HPDE6-E6E7 (cell line): ENCODE measurements at regions not wholly inside any gene's neighbourhood (a gene's known extent, or its start where the extent isn't known, plus 50 kb on each side); places are given as distances from the start of the nearest gene placed in this dataset.

Experiments
- DNase-seq: peaks from one replicate; pipeline ENCODE4 v3.0.0; 2011; ENCODE audit warnings: missing footprints; ENCODE audit errors: extremely low spot score

DNA sequence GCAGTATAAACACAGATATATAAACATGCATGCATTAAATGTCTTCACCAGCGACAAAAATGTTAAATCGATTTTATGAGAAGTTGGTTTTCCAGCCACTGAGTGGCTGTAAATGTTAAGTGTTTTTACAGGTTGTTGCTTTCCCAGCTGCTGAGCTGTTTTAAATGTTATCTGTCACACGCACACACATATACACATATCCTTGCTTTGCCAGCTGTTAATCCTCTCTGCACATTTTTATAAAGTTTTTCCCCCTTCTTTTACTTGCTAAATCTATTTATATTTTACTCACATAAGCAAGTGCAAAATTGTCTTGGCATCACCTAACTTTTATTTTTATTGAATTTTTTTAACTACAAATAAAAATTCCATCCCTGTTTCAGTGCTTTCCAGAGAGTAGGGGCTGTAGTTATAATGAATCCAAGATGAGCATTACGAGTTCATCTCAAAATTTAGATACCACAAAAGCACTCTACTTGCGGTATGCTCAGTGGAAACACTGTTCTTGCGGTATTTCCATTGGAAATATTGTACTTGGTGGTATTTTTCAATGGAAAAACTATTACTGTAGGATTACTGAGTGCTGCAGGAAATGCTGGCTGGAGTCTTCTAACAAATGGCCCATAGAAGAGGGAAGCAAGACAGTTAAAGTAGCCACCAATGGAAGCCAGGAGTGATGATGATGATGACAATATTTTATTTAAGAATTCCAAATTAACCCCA is 124.9 kb upstream of the KCNJ16 start:
- no peak for DNase-seq

DNA sequence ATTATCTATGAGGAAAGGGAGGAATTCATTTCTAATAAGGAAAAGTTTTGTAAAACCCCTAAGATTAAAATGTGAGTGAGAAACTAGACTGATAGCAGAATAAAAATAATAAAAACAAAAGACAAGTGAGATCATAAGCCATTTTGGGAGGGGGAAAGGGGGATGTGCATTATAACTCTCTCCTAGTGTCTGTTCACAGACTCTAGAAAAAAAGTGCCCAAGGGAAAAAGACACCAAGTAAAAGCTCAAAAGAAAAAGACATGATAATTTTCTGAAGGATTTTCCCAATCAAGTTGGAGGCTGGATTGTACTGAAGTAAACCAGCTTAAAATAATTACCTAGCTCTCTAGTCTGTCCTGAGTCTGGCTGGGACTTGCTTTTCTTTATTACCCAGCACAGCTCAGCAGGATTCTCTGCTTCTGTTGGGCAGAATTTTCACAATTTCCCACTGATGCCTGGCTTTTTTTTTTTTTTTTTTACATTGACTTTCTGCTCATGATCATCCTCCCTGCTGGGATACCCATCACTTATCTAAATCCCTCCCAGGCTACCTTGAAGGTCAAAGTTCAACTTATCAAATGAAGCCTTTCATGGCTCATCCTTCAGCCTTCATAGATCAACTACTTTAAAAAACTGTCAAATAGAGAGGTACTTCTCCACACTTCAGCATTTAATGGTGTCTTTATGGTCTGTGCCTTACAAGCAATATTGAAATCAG is 124.2 kb upstream of the KCNJ16 start:
- DNase-seq = no peak

- no peak for DNase-seq
Observed at GRCh38 chr17:69954241-69954925, 120.6 kb upstream of the KCNJ16 start.

DNA sequence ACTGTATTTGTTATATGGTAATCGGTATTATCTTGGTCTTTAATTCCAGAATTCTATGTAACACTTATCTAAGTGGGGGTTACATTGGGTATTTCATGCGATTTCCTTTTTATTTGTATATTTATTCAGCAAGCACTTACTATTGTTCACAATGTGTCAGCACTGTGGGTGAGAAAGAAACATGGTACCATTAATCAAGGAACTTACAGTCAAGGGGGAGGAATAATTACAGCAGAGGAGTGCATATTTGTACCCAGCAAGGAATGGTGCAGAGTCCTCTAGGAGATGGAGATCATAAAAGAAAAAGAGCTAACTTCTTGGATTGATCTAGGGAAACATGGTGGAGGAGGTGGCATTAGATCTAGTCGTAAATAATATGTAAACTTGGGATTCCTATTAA is 117.0 kb upstream of the KCNJ16 start:
- no peak for DNase-seq

DNA sequence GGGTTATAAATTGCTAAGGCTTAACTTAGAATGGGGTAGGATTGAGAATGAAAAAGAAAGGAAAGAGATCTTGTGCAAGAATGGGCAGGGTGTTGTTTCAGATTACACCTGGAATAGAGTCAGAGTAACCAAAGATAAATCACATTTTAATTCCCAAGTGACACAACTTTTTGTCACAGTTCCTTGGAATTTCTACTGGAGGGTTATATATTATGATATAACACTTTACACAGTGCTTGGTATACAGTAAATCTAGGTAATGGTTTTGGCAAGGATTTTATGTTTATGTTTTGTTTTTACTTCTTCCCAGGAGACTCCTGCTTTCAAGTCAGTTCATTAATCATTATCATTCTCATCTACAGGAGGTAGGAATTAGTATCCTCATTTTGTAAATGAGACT is 115.7 kb upstream of the KCNJ16 start:
- no peak for DNase-seq

DNA sequence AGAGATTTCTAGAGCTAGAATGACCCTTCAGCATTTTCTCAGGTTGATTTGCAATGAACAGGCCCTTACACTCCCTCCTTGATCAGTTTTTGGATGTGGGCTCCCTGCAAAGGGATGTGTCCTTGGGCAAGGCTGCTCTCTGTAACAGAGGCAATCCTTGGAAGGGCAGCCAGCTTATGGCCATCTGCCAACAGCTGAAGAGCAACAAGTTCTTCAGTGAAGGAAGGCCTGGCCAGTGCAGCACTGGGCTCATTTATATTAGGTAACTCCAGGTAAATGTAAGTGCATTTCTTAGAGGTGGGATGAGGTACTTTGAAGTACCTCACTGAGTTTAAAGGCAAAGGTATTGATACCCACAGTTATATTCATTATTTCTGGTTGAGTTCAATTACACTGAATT is 114.3 kb upstream of the KCNJ16 start:
- no peak for DNase-seq

DNA sequence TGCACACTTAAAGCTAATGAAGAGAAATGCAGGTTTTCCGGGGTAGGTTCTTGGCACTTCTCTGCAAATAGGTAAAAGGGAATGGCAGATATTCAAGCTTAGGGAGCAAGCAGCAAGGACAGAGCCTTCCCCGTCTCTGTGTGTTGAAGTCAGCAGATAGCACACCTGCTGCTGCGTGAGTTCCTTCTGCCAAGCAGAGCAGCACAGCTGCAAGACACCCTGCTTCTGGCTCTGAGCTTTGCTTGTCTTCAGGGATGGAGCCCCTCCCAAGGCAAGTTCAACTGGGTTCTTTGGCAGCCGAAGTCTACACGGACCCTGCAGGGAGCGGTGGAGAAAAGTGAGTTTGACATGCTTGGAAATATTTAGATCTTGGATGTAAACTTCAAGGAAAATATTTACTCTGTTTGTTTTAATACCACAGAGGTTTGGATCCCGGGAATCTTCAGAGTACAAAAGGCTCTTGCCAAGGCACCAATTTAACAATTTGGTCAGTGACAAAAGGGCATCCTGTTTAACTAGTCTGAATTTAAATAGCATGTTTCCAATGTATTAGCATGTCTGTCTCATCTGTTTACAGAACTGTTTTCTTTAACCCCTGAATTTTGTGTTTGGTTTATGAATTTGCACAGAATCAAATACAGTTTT is 113.4 kb upstream of the KCNJ16 start:
- no peak for DNase-seq

DNA sequence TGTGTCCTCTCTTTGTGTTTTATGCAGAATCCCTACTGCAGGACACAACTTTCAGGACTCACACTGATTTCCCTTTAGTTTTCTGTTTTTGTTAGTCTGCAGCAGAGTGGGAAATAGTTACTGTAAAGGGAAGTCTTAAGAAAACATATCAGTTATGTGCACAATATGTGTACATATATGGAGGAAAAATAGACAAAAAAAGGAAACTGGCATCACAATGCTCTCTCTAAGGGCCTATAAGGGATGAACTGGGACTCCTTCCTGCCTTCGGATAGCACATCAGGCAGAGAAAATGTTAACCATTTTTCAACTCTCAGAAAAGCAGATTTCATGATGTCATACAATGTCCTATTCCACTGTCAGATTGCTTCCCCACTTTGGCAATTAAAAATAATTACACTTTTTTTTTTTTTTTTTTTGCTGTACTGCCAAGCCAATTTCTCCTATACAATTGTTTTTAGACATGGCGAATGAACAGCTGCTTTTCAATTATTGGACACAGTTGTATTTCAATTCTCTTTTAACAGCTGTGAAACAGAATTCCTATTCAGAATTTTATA is 112.5 kb upstream of the KCNJ16 start:
- no peak for DNase-seq

- DNase-seq = no peak
Observed at GRCh38 chr17:69967910-69968411, 107.1 kb upstream of the KCNJ16 start.

DNA sequence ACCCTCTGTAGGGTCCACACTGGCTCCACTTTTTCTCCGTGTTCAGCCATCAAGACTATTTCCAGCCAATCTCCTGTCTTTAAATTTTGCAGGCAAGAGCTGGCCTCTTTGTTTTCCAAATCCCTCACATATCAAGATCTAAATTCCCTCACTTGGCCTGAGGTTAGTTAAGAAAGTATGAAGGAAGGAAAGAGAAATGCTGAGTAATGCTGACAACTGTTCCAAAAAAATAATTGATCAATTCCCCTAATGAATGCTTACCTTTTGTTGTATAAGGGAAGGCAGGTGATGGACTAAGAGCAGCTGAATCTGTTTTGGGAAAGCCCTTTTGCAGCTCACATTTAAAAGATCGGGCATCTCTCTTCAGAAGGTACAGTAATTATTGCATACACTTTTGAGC is 105.1 kb upstream of the KCNJ16 start:
- no peak for DNase-seq

DNA sequence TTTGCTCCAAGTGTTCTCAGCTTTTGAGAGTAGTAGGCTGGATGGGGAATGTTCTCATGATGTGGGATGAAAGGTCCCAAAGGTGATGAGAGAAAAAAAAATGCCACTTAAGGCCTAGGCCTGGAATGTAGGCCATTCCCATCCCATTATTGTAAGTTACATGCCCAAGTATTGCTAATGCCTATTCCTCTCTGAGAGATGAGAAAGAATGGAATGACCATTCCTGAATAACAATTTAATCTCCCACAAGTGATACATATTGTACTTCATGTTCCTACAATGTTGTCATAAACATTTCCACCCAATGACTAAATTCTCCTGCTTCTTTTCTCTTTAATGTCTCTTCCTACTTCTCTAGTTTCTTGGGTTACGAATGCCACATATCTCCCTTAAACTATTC is 102.8 kb upstream of the KCNJ16 start:
- DNase-seq = no peak

DNA sequence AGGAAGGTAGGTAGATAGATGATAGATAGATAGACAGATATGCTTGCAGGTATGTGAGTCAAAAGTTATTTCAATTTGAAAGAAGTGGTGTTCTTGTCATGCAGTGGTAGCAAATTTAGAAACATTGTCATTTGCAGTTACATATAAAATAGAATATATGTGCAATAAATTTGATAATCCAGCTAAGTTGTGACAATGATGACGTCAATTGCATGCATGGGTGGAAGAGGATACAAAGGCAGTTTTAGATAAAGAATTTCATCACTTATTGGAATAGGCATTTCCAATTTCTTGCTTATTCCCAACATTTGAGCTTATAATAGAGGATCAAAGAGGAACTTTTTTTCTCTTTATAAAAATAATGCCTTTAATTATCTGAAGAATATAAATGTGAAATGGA is 99.2 kb upstream of the KCNJ16 start:
- DNase-seq = no peak

DNA sequence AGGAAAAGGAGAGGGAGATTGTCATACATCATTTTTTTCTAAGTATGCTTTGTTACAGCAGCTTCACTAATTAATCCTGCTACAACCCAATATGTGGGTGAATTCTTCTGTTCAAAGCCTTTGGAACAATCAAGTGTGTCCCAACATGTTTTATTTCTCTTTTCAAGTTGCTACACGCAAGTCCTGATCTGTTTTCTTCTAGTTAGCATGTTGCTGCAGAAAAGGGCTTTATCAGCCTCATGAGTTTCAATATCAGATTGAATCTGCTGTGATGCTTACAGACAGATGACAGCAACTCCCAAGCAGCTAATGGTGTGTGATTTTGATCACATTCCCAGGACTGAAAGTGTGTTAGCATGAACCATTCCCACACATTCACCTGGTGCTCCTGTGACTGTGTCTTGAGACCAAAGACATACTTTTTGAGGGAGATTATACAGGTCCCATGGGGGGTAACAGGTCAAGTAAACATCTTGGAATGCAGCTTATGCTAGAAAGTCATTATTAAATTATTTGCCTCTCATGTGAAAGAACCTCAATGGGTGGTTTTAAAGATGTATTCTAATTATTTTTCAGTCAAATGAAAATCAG is 96.9 kb upstream of the KCNJ16 start:
- DNase-seq = no peak

- DNase-seq = no peak
Observed at GRCh38 chr17:69981441-69981840, 93.6 kb upstream of the KCNJ16 start.

DNA sequence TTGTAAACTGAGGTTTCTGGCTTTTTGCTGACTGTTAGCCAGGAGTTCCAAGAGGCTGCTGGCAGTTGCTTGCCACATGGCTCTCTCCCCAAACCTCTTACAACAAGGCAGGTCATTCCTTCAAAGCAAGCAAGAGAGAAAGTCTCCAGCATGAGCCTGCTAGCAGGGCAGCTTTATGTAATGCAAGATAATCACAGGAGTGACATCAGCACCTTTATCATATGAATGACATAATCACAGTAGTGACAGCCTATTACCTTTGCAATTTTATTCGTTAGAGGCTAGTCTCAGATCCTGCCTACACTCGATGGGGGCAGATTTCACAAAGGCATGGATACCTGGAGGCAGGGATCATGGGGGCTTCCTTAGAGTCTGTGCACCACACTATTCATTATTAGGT is 79.5 kb upstream of the KCNJ16 start:
- DNase-seq = no peak

GRCh38 chr17:69997332-69997731 is 77.7 kb upstream of the KCNJ16 start:
- no peak for DNase-seq

- no peak for DNase-seq
Observed at GRCh38 chr17:69999253-69999652, 75.8 kb upstream of the KCNJ16 start.

DNA sequence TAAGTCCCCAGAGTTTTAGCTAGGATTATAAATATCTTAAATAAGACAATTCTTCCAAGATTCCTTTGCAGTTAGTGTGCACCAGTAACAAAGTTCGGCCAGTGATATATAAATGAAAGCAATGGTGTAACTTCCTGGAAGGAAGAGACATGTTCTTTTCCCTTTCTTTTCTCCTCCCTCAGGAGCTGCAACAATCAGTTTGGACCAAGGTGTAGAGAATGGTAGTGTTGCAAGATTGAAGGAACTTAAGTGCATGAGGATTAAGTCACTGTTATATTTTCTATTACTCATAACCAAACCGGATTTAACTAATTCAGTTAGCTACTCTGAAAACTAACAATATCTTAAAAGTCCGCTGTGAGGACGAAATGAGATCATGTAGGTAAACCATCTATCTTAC is 68.9 kb upstream of the KCNJ16 start:
- DNase-seq = no peak

DNA sequence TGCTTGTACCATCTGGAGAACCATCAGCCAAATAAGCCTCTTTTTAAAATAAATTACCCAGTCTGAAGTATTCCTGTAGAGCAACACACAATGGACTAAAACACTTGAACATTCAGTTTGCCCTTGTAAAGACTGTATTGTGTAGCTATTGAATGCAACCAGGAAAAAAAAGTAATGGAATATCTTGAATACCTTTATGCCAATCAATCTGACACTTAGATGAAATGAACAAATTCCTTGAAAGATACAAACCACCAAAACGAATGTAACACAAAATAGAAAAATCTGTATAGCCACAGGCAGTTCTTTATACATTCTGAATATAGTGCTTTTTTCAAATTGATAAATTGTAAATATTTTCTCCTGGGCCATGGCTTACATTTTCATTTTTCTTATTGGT is 63.3 kb upstream of the KCNJ16 start:
- DNase-seq = no peak

DNA sequence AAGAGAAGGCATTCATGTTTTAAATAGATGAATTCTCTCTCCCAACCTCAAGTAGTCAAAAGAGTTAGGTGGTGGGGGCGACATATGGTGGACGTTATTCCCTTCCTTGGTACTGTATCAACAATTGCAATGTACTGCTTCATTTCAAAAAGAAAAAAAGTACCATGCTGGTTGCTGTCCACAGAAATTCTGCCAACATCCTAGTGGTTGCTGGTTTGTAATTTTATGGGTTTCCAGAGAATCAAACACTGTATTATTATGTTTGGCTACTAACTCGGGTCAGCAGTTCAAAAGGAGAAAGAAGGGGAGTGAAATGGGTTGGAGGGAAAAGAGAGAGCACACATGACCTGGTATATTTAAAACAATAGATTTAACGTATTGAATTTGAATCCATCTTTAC is 61.1 kb upstream of the KCNJ16 start:
- no peak for DNase-seq

- DNase-seq = no peak
Observed at GRCh38 chr17:70017112-70017511, 57.9 kb upstream of the KCNJ16 start.

GRCh38 chr17:70017941-70018340 is 57.1 kb upstream of the KCNJ16 start:
- no peak for DNase-seq
